Liver (tissue), 8 donors: ENCODE measurements at regions not wholly inside any gene's neighbourhood (a gene's known extent, or its start where the extent isn't known, plus 50 kb on each side); places are given as distances from the start of the nearest gene placed in this dataset.

Experiments used
- DNase-seq: peaks from one replicate; pipeline ENCODE4 v3.0.0-alpha.2; 2017; ENCODE audit warnings: low spot score
- H3K27ac ChIP-seq, 2 donors: one replicate each; pipeline ENCODE4 v1.7.0; 2013; ENCODE audit warnings: inconsistent platforms in 2 of 2, low read length in 2 of 2, control low read depth in 1 of 2, low read depth in 1 of 2, mild to moderate bottlenecking in 1 of 2
- H3K27me3 ChIP-seq, 4 donors: one replicate each; pipeline versions ENCODE4 v1.6.1 to v1.7.0; 2013; ENCODE audit warnings: low read length in 3 of 4, inconsistent platforms in 1 of 4, mild to moderate bottlenecking in 1 of 4, moderate library complexity in 1 of 4; ENCODE audit not compliant: control insufficient read depth in 4 of 4, insufficient read depth in 4 of 4
- H3K36me3 ChIP-seq, 4 donors: one replicate each; pipeline versions ENCODE4 v1.6.1 to v1.7.0; 2013; ENCODE audit warnings: low read length in 3 of 4, mild to moderate bottlenecking in 3 of 4, low read depth in 1 of 4, moderate library complexity in 1 of 4; ENCODE audit not compliant: control insufficient read depth in 4 of 4, insufficient read depth in 3 of 4
- H3K4me1 ChIP-seq, 4 donors: one replicate each; pipeline versions ENCODE4 v1.6.1 to v1.7.0; 2013; ENCODE audit warnings: low read length in 3 of 4, mild to moderate bottlenecking in 3 of 4, moderate library complexity in 1 of 4; ENCODE audit not compliant: control insufficient read depth in 4 of 4, insufficient read depth in 4 of 4
- H3K4me3 ChIP-seq, 3 donors: one replicate each; pipeline versions ENCODE4 v1.6.1 to v1.7.0; 2013; ENCODE audit warnings: low read length in 3 of 3, control low read depth in 1 of 3, low read depth in 1 of 3, mild to moderate bottlenecking in 1 of 3
- H3K9ac ChIP-seq, 2 donors: one replicate each; pipeline ENCODE4 v1.7.0; 2013; ENCODE audit warnings: low read length in 2 of 2, mild to moderate bottlenecking in 2 of 2, moderate library complexity in 2 of 2, control low read depth in 1 of 2, low read depth in 1 of 2
- H3K9me3 ChIP-seq, 4 donors: one replicate each; pipeline versions ENCODE4 v1.6.1 to v1.7.0; 2013; ENCODE audit warnings: low read length in 3 of 4; ENCODE audit not compliant: control insufficient read depth in 4 of 4
- ATF3 ChIP-seq: IDR thresholded peaks from 2 replicates; pipeline ENCODE4 v1.6.1; 2016; ENCODE audit warnings: antibody characterized with exemption
- CTCF ChIP-seq: fragments of 150-350 bp; IDR thresholded peaks from 2 replicates; pipeline ENCODE4 v1.5.1; 2017; ENCODE audit warnings: improper control_type of control experiment, low read depth, low read length; ENCODE audit not compliant: missing input control
- FOXA2 ChIP-seq: IDR thresholded peaks from 2 replicates; pipeline ENCODE4 v1.6.1; 2016; ENCODE audit warnings: antibody characterized with exemption
- GABPA ChIP-seq, 2 donors: IDR thresholded peaks in 1 of 2; conservative IDR thresholded peaks in 1 of 2; 2 replicates each; pipeline ENCODE4 v1.6.1; 2016; ENCODE audit warnings: antibody characterized with exemption in 2 of 2, mild to moderate bottlenecking in 1 of 2, moderate library complexity in 1 of 2
- HNF4A ChIP-seq, 2 donors: conservative IDR thresholded peaks; 2 replicates each; pipeline ENCODE4 v1.6.1; 2016; ENCODE audit warnings: antibody characterized with exemption in 2 of 2, mild to moderate bottlenecking in 2 of 2
- HNF4G ChIP-seq: IDR thresholded peaks from 2 replicates; pipeline ENCODE4 v1.6.1; 2016; ENCODE audit warnings: antibody characterized with exemption
- NR2F2 ChIP-seq: IDR thresholded peaks from 2 replicates; pipeline ENCODE4 v1.6.1; 2016; ENCODE audit warnings: antibody characterized with exemption
- RAD21 ChIP-seq, 2 donors: IDR thresholded peaks; 2 replicates each; pipeline ENCODE4 v1.6.1; 2016; ENCODE audit warnings: antibody characterized with exemption in 2 of 2, mild to moderate bottlenecking in 2 of 2
- REST ChIP-seq: IDR thresholded peaks from 2 replicates; pipeline ENCODE4 v1.6.1; 2016; ENCODE audit warnings: antibody characterized with exemption, mild to moderate bottlenecking
- RXRA ChIP-seq, 2 donors: IDR thresholded peaks; 2 replicates each; pipeline ENCODE4 v1.6.1; 2017 to 2018; ENCODE audit warnings: antibody characterized with exemption in 2 of 2, mild to moderate bottlenecking in 1 of 2
- SP1 ChIP-seq: IDR thresholded peaks from 2 replicates; pipeline ENCODE4 v1.6.1; 2018; ENCODE audit warnings: antibody characterized with exemption, mild to moderate bottlenecking
- YY1 ChIP-seq: IDR thresholded peaks from 2 replicates; pipeline ENCODE4 v1.6.1; 2016; ENCODE audit warnings: antibody characterized with exemption, mild to moderate bottlenecking
- ZBTB33 ChIP-seq: IDR thresholded peaks from 2 replicates; pipeline ENCODE4 v1.6.1; 2016; ENCODE audit warnings: antibody characterized with exemption
- WGBS: extraction: QIAGEN DNeasy Blood & Tissue Kit; methylation state at CpG from one replicate; pipeline ENCODE4 v1.1.7; 2013; 5-methylcytosine and 5-hydroxymethylcytosine counted together
- donor health status: healthy.
- donor health status: healthy.
- donor health status: healthy.
- donor health status: healthy.
- donor health status: healthy.

GRCh38 chr2:133732982-133733900, 165.0 kb upstream of the NCKAP5 start (continued):
- TF ChIP-seq FOXA2 (no peak), ATF3 (no peak), RAD21 (IDR thresholded peaks at IDR 0.05) (no peak), GABPA (IDR thresholded peaks at IDR 0.05 in 1 of 2, conservative IDR thresholded peaks at IDR 0.05 in 1 of 2) (no peak), YY1 (no peak), HNF4G (no peak)

GRCh38 chr2:133733901-133734255, 165.6 kb upstream of the NCKAP5 start:
- WGBS, result 75% methylated on average over 2 of the region's 2 CpGs
- Histone ChIP-seq H3K4me3 (no peak overlapping the region), H3K27me3 (no peaks in the 10 kb centered on the region), H3K36me3 (no peaks in the 10 kb centered on the region), H3K9ac (no peak overlapping the region), H3K27ac (no peak overlapping the region), H3K4me1 (no peaks in the 10 kb centered on the region), H3K9me3 (peaks cover 0 to 2% (median 0%) of the 10 kb centered on the region in 4 donors)
- no peak for DNase-seq
- TF ChIP-seq GABPA (IDR thresholded peaks at IDR 0.05 in 1 of 2, conservative IDR thresholded peaks at IDR 0.05 in 1 of 2), result no peak
- TF ChIP-seq RAD21 (IDR thresholded peaks at IDR 0.05), result no peak
- no peak for TF ChIP-seq RXRA (IDR thresholded peaks at IDR 0.05)
- no peak for TF ChIP-seq NR2F2
- no peak for TF ChIP-seq ZBTB33
- TF ChIP-seq REST, result no peak
- no peak for TF ChIP-seq CTCF
- TF ChIP-seq HNF4A (conservative IDR thresholded peaks at IDR 0.05), result no peak
- no peak for TF ChIP-seq SP1
- no peak for TF ChIP-seq YY1
